SK-N-MC (cell line): ENCODE measurements at regions not wholly inside any gene's neighbourhood (a gene's known extent, or its start where the extent isn't known, plus 50 kb on each side); places are given as distances from the start of the nearest gene placed in this dataset.

ENCODE experiments used
- DNase-seq: peaks from one replicate; pipeline ENCODE4 v3.0.0-alpha.2; 2011; ENCODE audit warnings: low read depth, low spot score
- H3K27ac ChIP-seq: fragments of 200-600 bp; sonication (generic); 2 replicates; pipeline ENCODE4 v1.5.1; 2016; ENCODE audit warnings: mixed run types
- H3K36me3 ChIP-seq: fragments of 200-600 bp; sonication (generic); 2 replicates; pipeline ENCODE4 v1.6.1; 2017; ENCODE audit warnings: antibody characterized with exemption, low read length, mixed read lengths; ENCODE audit not compliant: insufficient read depth
- H3K4me3 ChIP-seq: fragments of 200-600 bp; sonication (generic); 2 replicates; pipeline ENCODE4 v1.5.1; 2016
- H3K9ac ChIP-seq: fragments of 200-600 bp; sonication (generic); 2 replicates; pipeline ENCODE4 v1.8.0; 2017; ENCODE audit warnings: mixed run types, mixed read lengths; ENCODE audit not compliant: insufficient read length
- H3K9me3 ChIP-seq: fragments of 200-600 bp; sonication (generic); 2 replicates; pipeline ENCODE4 v1.6.1; 2017; ENCODE audit warnings: low read depth, mild to moderate bottlenecking, antibody characterized with exemption, low read length, moderate library complexity, mixed read lengths
- EZH2 ChIP-seq: fragments of 200-600 bp; sonication (generic); IDR thresholded peaks from one replicate; pipeline ENCODE4 v1.6.1; 2017; ENCODE audit warnings: antibody characterized with exemption
- FOXP2 ChIP-seq: optimal IDR thresholded peaks from 2 replicates; pipeline ENCODE3; 2011; ENCODE audit warnings: mild to moderate bottlenecking, moderate library complexity; ENCODE audit not compliant: insufficient read depth; ENCODE audit errors: extremely low read length, control extremely low read depth
- POLR2AphosphoS5 ChIP-seq: IDR thresholded peaks from 2 replicates; pipeline ENCODE4 v1.6.1; 2012; ENCODE audit warnings: mild to moderate bottlenecking, low read depth, low read length, borderline replicate concordance

DNA sequence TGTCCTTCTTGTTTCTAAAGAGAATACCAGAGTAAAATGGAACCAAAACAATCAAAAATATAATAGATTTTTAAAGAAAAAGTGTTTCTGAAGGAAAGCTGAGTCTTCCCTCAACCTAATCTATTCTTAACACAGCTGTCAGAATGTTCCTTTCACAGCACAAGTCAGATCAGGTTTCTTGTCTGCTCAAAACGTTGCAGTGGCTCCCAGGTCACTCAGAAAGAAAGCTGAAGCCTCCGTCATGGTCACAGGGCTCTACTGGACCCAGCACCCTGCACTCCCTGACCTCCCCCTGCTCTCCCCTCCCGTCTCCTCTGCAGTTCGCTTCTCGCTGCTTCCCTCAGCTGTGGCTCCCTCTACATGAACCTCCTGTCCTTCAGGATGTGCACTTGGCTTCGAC lies 90.7 kb upstream of the PTPRM start:
- no peak for DNase-seq
- no peaks in the 10 kb centered on the region for H3K9me3 ChIP-seq
- TF ChIP-seq FOXP2 (no peak), EZH2 (no peak), POLR2AphosphoS5 (no peak)

DNA sequence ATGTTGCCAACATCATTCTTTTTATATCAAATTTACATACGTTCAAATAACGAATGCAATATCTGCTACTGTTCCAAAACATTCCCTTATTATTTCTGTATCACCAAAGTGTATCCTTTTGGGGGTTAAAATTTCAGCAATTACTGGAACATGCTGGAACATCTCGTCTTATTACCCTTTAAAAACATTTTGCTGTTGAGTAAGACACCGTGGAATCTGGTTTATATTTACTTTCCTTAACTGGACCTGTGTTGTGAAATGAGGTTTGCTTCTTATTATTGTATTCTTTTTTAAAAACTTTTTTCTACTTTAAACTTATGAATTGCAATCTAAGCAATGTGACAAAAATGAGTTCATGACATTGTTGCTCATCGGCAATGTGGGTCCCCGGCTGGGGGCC lies 87.4 kb upstream of the PTPRM start:
- Histone ChIP-seq H3K27ac (no peak overlapping the region), H3K4me3 (no peak overlapping the region), H3K9ac (no peak overlapping the region), H3K36me3 (no peaks in the 10 kb centered on the region), H3K9me3 (no peaks in the 10 kb centered on the region)
- TF ChIP-seq POLR2AphosphoS5, result no peak
- TF ChIP-seq FOXP2, result no peak
- TF ChIP-seq EZH2, result no peak
- DNase-seq, result no peak

More for the DNA sequence above, 90.7 kb upstream of the PTPRM start:
- Histone ChIP-seq H3K36me3 (no peaks in the 10 kb centered on the region), H3K9ac (no peak overlapping the region), H3K27ac (no peak overlapping the region), H3K4me3 (no peak overlapping the region)

DNA sequence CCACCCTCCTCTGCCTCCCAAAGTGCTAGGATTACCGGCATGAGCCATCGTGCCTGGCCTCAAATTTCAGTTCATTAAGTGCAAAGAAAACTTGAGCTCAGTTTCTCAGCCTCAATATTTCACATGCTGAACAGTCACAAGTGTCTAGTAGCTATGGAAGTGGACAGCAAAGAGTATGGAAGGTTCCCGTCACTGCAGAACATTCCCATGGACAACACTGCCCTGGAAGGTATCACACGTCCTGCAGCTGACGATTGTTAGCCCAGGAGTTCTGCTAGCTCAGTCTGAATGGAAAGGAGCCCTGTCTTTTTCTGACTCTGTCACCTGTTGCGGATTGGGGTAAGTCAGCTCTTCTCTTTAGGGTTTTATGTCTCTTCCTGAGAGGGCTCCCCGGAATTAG lies 86.2 kb upstream of the PTPRM start:
- TF ChIP-seq EZH2 (no peak), POLR2AphosphoS5 (no peak), FOXP2 (no peak)
- Histone ChIP-seq H3K9ac (no peak overlapping the region), H3K27ac (no peak overlapping the region)

DNA sequence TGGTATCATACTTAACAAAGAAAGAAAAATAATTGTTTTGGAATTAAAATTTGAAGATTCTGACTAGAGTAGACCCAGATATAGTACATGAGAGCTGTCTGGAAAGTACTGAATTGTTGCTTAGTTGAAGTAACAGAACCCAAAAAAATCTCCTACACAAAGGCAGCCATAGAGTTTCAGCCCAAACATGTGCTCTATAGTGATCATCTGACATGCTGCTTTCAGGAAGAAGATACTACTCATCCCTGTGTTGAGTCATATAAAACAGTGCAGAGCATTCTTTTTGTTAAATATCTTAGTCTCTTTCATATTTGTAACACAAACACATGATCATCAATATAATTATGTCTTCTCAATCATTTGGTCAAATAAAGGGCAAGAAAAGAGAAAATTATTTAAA lies 84.8 kb upstream of the PTPRM start:
- Histone ChIP-seq H3K9ac (no peak overlapping the region), H3K4me3 (no peak overlapping the region), H3K36me3 (no peaks in the 10 kb centered on the region), H3K9me3 (no peaks in the 10 kb centered on the region), H3K27ac (no peak overlapping the region)
- no peak for DNase-seq
- TF ChIP-seq FOXP2 (no peak), POLR2AphosphoS5 (no peak), EZH2 (no peak)

More for the DNA sequence above, 86.2 kb upstream of the PTPRM start:
- Histone ChIP-seq H3K9me3 (no peaks in the 10 kb centered on the region), H3K4me3 (no peak overlapping the region), H3K36me3 (no peaks in the 10 kb centered on the region)
- DNase-seq, result no peak

DNA sequence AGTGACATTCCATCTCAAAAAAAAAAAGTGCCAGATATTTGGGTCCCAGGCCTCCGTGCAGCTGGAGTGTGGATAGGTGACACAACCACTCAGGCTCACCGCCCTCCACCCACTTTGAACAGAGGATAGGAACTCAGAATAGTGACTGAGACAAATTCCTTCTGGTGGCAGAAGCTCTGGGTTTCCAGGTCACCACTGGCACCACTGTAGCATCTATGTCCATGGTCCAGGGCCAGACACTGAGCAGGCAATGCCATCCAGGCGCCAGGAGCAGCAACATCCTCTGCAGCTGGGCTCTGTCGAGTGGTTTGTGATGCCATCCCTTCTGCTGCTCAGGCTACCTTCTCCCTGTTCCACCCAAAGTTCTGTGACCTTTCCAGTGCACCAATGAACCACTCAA lies 81.5 kb upstream of the PTPRM start:
- H3K36me3 ChIP-seq, result no peaks in the 10 kb centered on the region
- DNase-seq, result no peak
- H3K4me3 ChIP-seq, result no peak overlapping the region
- H3K9ac ChIP-seq, result no peak overlapping the region
- TF ChIP-seq POLR2AphosphoS5 (no peak), EZH2 (no peak), FOXP2 (no peak)
- no peaks in the 10 kb centered on the region for H3K9me3 ChIP-seq
- H3K27ac ChIP-seq, result no peak overlapping the region

DNA sequence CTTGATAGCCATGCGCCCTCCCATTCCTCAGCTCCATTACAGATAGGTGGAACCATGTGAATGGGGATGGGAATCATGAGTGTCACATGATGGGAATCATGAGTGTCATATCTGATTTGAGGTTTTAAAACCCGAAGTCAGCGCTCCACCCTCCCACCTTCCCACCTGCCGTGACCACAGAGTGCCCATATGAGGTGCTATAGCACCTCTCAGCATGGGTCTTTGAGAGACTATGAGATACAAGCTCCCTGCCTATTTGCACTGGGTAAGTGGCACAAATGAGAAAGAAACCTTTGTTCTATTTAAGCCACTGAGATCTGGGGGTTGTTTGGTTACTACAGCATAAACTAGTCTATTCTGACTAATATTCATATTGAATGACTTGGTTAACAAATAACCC lies 78.5 kb upstream of the PTPRM start:
- DNase-seq, result no peak
- Histone ChIP-seq H3K4me3 (no peak overlapping the region), H3K9me3 (no peaks in the 10 kb centered on the region), H3K36me3 (no peaks in the 10 kb centered on the region), H3K9ac (no peak overlapping the region), H3K27ac (no peak overlapping the region)
- TF ChIP-seq EZH2 (no peak), FOXP2 (no peak), POLR2AphosphoS5 (no peak)

DNA sequence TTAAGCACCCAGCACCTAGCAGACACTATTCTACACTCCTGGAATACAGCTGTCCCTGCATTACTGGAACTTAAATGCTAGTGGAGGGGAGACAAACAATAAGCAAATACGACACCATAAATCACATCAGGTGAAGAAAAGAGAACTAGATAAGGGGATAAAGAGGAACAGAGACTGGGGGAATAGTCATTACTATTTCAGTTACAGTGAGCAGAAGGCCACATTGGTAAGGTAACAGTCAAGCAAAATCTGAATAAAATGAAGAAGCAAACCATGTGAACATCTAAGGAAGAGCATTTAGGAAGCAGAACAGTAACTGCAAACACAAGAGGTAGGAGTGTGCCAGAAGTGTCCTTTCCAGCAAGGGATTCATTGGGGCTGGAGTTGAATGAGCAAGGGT lies 77.0 kb upstream of the PTPRM start:
- no peaks in the 10 kb centered on the region for H3K36me3 ChIP-seq
- TF ChIP-seq EZH2 (no peak), POLR2AphosphoS5 (no peak), FOXP2 (no peak)
- H3K4me3 ChIP-seq, result no peak overlapping the region
- no peak overlapping the region for H3K9ac ChIP-seq
- no peak overlapping the region for H3K27ac ChIP-seq
- DNase-seq, result no peak
- no peaks in the 10 kb centered on the region for H3K9me3 ChIP-seq

DNA sequence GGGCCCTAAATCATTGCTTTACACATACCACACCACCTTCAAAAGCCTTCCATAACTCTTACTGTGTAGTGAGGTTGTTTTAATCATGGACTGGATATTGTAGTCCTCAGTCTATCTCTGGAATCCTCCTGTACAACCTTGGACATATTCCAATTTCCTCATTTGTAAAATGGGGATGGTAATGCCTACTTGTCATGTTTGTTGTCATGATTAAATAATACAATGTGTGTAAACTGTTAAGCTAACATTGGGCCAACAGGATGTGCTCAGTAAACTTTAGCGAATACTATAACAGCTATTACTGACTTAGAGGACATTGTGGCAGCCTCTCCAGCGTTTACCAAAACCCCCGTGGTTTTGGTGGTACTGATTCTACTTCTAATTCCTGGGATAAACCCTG lies 74.7 kb upstream of the PTPRM start:
- Histone ChIP-seq H3K4me3 (no peak overlapping the region), H3K9me3 (no peaks in the 10 kb centered on the region), H3K27ac (no peak overlapping the region), H3K36me3 (no peaks in the 10 kb centered on the region), H3K9ac (no peak overlapping the region)
- DNase-seq, result no peak
- no peak for TF ChIP-seq FOXP2
- TF ChIP-seq EZH2, result no peak
- no peak for TF ChIP-seq POLR2AphosphoS5

DNA sequence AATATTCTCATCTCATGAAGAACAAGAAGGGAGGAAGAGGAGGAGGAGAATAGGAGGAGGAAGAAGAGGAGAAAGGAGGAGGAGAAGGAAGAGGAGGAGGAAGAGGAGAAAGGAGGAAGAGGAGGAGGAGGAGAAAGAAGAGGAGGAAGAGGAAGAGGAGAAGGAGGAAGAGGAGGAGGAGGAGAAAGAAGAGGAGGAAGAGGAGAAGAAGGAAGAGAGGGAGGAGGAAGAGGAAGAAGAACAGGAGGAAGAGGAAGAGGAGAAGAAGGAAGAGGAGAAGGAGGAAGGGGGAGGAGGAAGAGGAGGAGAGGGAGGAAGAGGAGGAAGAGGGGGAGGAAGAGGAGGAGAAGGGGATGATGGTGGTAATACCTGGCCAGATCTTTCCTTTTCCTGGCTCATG lies 70.0 kb upstream of the PTPRM start:
- no peak overlapping the region for H3K27ac ChIP-seq
- TF ChIP-seq EZH2 (no peak), FOXP2 (no peak), POLR2AphosphoS5 (no peak)
- H3K9ac ChIP-seq, result no peak overlapping the region
- H3K36me3 ChIP-seq, result no peaks in the 10 kb centered on the region
- DNase-seq, result no peak
- H3K9me3 ChIP-seq, result no peaks in the 10 kb centered on the region
- no peak overlapping the region for H3K4me3 ChIP-seq
